SJCRH30 (cell line): ENCODE measurements at regions not wholly inside any gene's neighbourhood (a gene's known extent, or its start where the extent isn't known, plus 50 kb on each side); places are given as distances from the start of the nearest gene placed in this dataset.
"Not testable (repeated sequence)": the region's sequence is repeated elsewhere in the genome, so short reads cannot be mapped to it uniquely, and the experiment has no call there.

Experiments
- DNase-seq, 2 experiments: peaks; one replicate each; pipeline ENCODE4 v3.0.0-alpha.2; 2015 to 2020
- H3K27ac ChIP-seq: fragments of 250-450 bp; sonication (Bioruptor Pico); 2 replicates; pipeline ENCODE4 v1.5.1; 2020; ENCODE audit warnings: mild to moderate bottlenecking, moderate library complexity
- H3K27me3 ChIP-seq: fragments of 250-450 bp; sonication (Bioruptor Pico); 2 replicates; pipeline ENCODE4 v1.5.1; 2020; ENCODE audit warnings: mild to moderate bottlenecking, moderate library complexity
- H3K36me3 ChIP-seq: fragments of 250-450 bp; sonication (Bioruptor Pico); 2 replicates; pipeline ENCODE4 v1.5.1; 2020; ENCODE audit warnings: mild to moderate bottlenecking, moderate library complexity
- H3K4me1 ChIP-seq: fragments of 250-450 bp; sonication (Bioruptor Pico); 2 replicates; pipeline ENCODE4 v1.5.1; 2020; ENCODE audit warnings: mild to moderate bottlenecking, moderate library complexity
- H3K4me3 ChIP-seq: fragments of 250-450 bp; sonication (Bioruptor Pico); 2 replicates; pipeline ENCODE4 v1.5.1; 2020; ENCODE audit warnings: mild to moderate bottlenecking, moderate library complexity
- H3K9me3 ChIP-seq: fragments of 250-450 bp; sonication (Bioruptor Pico); replicated peaks from 2 replicates; pipeline ENCODE4 v1.5.1; 2020; ENCODE audit warnings: mild to moderate bottlenecking, moderate library complexity

DNA sequence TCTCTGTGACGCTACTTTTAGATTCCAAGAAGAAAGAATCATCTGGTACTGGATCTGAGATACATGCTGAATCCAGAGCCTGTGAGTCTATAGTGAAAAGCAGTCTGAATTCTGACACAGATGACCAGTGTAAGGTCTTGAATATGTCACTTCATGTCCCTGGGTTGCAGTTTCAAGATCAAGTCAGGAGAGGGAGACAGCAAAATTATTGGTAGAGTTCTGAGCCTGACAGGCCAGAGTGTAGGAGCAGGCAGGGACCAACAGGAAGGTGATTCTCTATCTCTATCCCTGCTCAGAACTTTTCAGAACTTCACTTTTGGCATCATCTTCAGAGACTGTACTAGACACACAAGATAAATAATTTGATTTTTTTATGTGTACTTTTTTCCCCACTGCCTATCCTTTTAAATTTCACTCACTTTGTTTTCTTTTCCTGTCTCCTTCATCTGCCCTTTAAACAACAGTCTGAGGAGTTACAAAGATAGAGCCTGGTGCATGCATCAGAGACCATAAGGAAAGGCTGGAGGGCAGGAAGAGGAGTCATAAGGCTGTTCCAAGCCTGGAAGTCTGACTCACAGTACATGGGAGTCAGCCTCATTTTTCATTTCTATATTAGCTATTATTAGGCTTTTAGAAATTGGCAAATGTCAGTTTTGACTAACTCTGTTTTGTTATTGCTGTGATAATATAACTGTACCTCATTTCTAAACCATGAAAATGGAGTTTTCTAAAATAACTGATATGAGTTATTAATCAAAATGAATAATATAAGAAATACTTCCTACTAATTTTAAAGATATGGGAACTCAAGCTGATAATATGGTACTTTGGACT is 120.2 kb upstream of the TMEM229A start:
- no peak overlapping the region for H3K4me3 ChIP-seq
- no peaks in the 10 kb centered on the region for H3K9me3 ChIP-seq
- no peak overlapping the region for H3K27ac ChIP-seq
- no peaks in the 10 kb centered on the region for H3K36me3 ChIP-seq
- no peaks in the 10 kb centered on the region for H3K27me3 ChIP-seq
- DNase-seq: peak; percentile 9 to 50
- H3K4me1 ChIP-seq: no peaks in the 10 kb centered on the region; the same call in 1 of the 2 replicates

DNA sequence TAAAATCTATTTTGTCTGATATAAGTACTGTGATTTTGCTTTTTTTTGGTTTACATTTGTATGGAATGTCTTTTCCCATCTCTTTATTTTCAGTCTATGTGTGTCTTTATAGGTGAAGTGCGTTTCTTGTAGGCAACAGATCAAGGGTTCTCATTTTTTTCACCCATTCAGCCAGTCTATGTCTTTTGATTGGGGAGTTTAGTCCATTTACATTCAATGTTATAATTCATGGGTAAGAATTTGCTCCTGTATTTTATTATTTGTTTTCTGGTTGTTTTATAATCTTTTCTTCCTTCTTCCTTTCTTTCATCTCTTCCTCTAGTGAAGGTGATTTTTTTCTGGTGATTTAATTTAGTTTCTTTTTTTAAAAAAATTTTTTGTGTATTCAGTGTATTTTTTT is 104.8 kb upstream of the TMEM229A start:
- no peak overlapping the region for H3K4me3 ChIP-seq
- H3K27me3 ChIP-seq: no peaks in the 10 kb centered on the region; the same call in 1 of the 2 replicates
- DNase-seq: no peak
- H3K4me1 ChIP-seq: no peaks in the 10 kb centered on the region
- H3K36me3 ChIP-seq: no peaks in the 10 kb centered on the region
- no peaks in the 10 kb centered on the region for H3K9me3 ChIP-seq
- H3K27ac ChIP-seq: no peak overlapping the region

DNA sequence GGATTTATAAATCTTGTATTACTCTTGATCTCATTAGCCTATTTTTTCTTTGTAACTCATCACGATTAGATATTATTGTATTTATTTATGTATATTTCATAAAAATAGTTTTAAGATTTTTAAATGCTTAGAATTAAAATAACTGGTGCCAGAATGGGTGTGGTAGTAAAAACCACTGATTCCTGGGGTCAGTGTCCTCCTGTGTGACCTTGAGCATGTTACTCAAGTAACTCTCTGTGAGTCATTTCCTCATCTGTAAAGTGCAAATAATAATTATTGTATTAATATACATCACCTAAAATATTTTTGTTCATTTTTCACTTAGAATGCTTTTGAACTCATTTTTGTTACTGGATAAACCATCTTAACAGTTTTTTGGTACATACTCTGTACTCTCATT is 91.3 kb upstream of the TMEM229A start:
- no peak overlapping the region for H3K27ac ChIP-seq
- no peak for DNase-seq
- no peaks in the 10 kb centered on the region for H3K36me3 ChIP-seq
- no peaks in the 10 kb centered on the region for H3K27me3 ChIP-seq
- no peaks in the 10 kb centered on the region for H3K4me1 ChIP-seq
- no peak overlapping the region for H3K4me3 ChIP-seq
- no peaks in the 10 kb centered on the region for H3K9me3 ChIP-seq

DNA sequence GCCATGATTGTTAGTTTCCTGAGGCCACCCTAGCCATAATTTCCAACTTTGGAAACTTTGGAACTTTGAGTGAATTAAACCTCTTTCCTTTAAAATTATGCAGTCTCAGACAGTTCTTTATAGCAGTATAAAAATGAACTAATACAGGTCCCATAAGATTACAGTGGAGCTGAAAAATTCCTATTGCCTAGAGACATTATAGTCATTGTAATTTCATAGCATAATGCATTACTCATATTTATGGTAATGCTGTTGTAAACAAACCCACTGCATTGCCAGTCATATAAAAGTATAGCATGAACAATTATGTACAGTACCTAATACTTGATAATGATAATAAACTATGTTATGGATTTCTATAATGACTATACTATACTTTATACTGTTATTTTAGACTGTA is 88.0 kb upstream of the TMEM229A start:
- Histone ChIP-seq H3K27me3 (no peaks in the 10 kb centered on the region), H3K9me3 (no peaks in the 10 kb centered on the region), H3K27ac (no peak overlapping the region), H3K4me3 (no peak overlapping the region), H3K36me3 (no peaks in the 10 kb centered on the region), H3K4me1 (no peaks in the 10 kb centered on the region)
- no peak for DNase-seq

DNA sequence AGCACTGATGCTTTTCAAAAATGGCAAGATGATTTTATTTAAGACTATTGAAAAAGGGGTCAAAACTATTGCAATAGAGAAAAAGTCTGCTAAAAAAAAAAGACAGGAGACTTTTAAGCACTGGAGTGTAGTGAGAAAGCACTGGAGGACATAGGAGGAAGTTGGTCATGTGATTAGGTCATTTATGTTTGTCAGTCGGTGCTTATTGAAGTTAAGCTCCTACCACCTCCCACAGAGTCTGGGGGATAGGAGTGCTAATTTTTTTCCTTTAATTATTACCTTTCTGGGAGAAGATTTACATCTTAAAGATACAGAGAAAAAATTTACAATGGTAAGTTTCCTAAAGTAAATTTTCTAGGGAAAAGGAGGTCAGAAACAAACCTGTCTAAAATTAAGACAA is 80.2 kb upstream of the TMEM229A start:
- Histone ChIP-seq H3K36me3 (no peaks in the 10 kb centered on the region), H3K4me3 (no peak overlapping the region), H3K4me1 (no peaks in the 10 kb centered on the region), H3K9me3 (no peaks in the 10 kb centered on the region), H3K27me3 (no peaks in the 10 kb centered on the region), H3K27ac (no peak overlapping the region)
- no peak for DNase-seq

DNA sequence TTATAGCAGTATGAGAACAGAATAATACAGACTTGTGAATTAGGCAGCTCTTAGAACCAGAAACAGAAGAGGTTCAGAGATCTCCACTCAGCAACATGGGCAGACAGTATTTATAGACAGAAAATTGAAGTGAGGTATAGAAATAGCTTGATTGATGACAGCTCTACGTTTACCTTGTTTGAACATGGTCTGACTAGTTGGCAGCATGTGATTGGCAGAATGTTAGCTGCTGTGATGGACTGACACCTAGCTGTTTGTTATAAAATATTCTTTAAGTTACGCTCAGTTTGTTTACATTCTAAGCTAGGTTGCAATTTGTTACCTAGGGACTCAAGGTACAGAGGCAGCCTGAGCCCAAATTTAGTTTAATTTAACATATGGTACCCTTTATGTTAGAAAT is 73.7 kb upstream of the TMEM229A start:
- Histone ChIP-seq H3K4me1 (no peaks in the 10 kb centered on the region), H3K36me3 (no peaks in the 10 kb centered on the region), H3K4me3 (no peak overlapping the region), H3K9me3 (no peaks in the 10 kb centered on the region), H3K27ac (no peak overlapping the region), H3K27me3 (no peaks in the 10 kb centered on the region)
- DNase-seq: no peak

DNA sequence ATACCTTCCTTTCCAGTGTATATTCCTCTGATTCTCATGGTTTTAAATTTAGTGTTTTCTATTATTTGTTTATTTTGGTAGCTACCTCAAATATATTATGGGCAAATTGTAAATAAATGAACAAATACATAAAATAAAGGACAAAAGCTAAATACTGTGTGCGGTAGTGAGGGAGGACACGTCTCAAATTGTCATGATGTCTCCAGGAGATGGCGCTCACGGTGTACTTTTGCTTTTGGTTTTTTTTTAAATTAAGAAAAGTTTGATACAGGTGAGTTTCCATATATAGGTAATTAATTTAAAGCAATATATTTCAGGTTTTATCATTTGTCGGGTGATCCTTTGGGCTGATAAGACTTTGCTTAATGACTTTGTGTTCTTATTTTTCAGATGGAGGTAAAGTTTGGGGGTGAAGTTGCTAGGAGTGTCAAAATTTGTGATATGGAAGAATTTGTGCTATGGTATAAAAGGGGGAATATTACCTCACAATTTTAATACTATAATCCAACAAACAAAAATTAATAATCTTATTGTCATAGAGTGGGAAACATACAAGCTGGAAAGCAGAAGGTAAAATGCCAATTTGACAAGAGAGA is 68.4 kb upstream of the TMEM229A start:
- H3K27me3 ChIP-seq: no peaks in the 10 kb centered on the region
- H3K27ac ChIP-seq: no peak overlapping the region
- H3K4me1 ChIP-seq: no peaks in the 10 kb centered on the region
- H3K4me3 ChIP-seq: no peak overlapping the region
- DNase-seq: peak; percentile 9 to 47
- H3K36me3 ChIP-seq: no peaks in the 10 kb centered on the region
- no peaks in the 10 kb centered on the region for H3K9me3 ChIP-seq

DNA sequence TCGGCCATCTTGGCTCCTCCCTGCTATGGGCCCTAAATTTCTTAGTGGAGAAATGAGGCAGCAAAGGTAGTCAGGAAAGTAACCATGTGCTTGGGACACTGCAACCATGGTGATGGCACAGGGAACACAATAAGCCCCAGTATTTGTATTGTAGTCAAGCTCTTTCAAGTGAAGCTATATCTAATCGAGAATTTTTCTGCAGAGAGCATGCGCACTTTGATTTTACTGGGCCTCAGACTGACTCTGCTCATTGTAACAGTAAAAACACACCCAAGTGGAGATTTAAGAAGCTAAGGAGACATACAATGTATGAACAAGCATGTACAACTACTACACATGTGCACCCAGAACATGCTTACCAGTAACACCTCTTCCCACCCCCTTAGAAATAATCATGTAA is 67.3 kb upstream of the TMEM229A start:
- Histone ChIP-seq H3K36me3 (no peaks in the 10 kb centered on the region), H3K9me3 (no peaks in the 10 kb centered on the region), H3K27me3 (no peaks in the 10 kb centered on the region), H3K27ac (no peak overlapping the region), H3K4me1 (no peaks in the 10 kb centered on the region), H3K4me3 (no peak overlapping the region)
- DNase-seq: no peak

DNA sequence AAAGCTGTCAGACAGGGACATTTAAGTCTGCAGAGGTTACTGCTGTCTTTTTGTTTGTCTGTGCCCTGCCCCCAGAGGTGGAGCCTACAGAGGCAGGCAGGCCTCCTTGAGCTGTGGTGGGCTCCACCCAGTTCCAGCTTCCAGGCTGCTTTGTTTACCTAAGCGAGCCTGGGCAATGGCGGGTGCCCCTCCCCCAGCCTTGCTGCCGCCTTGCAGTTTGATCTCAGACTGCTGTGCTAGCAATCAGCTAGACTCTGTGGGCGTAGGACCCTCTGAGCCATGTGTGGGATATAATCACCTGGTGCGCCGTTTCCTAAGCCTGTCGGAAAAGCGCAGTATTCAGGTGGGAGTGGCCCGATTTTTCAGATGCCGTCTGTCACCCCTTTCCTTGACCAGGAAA is 66.7 kb upstream of the TMEM229A start:
- not testable (repeated sequence) for H3K4me1 ChIP-seq

DNA sequence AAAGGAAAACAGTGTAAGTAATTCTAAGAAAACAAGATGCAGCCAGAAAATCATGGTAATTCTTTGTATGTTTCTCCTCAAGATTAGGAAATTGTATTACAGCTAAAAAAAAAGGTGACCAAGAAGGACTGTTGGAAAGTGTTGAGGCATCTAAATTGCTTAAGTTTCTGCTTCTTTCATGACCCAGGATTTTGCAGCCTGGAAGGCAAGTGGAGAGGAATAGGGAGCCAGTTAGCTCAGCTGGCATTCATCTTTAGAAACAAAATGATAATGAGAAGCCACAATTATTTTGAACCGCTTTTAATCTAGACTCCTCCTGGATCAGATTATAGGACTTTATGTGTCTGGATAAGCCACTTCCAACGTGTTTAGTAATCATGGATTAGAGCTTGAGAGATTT is 56.8 kb upstream of the TMEM229A start:
- Histone ChIP-seq H3K9me3 (no peaks in the 10 kb centered on the region; the same call in 1 of the 2 replicates), H3K27ac (no peak overlapping the region; the same call in 1 of the 2 replicates), H3K27me3 (no peaks in the 10 kb centered on the region), H3K4me1 (peaks cover 32% of the 10 kb centered on the region), H3K36me3 (no peaks in the 10 kb centered on the region), H3K4me3 (no peak overlapping the region)
- no peak for DNase-seq

More for the DNA sequence above, 66.7 kb upstream of the TMEM229A start:
- H3K27me3 ChIP-seq, H3K36me3 ChIP-seq, H3K9me3 ChIP-seq, H3K4me3 ChIP-seq, DNase-seq, H3K27ac ChIP-seq: not testable (repeated sequence)

DNA sequence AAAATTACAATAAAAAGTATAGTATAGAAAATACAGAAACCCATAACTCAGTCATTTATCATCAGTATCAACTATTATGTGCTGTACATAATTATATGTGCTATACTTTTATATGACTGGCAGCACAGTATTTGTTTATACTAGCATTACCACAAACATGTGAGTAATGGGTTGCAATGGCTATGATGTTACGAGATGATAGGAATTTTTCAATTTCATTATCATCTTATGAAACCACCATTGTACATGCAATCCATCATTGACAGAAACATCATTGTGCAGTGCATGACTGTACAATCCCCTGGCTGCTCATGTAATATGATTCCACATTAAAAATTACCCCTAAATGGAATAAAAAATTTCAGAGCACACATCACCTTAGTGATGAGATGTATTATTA is 55.7 kb upstream of the TMEM229A start:
- H3K4me1 ChIP-seq: peaks cover 32% of the 10 kb centered on the region
- H3K9me3 ChIP-seq: no peaks in the 10 kb centered on the region
- no peaks in the 10 kb centered on the region for H3K27me3 ChIP-seq
- H3K4me3 ChIP-seq: no peak overlapping the region
- H3K36me3 ChIP-seq: no peaks in the 10 kb centered on the region
- H3K27ac ChIP-seq: peak overlapping the region; percentile 15; the same call in 1 of the 2 replicates
- peak in 1 of 2 experiments; percentile 27 for DNase-seq

DNA sequence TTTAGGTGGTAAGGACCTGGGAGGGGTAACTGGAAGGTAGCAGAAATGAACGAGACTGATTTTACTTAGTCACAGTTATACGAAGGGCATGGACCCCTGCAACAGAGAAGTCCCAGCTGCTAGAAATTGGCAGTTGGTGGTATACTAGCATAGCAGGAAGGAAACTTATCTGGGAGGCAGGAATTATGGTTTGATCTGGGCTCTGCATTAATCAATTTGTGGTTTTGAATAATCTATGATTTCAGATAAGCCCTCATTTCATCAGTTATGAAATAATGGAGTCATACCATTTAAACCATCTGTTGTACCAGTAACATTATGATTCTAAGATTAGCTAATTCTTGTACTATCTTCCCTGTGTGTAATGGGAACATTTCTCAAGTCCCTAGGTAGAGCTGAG is 54.0 kb upstream of the TMEM229A start:
- no peak for DNase-seq
- no peak overlapping the region for H3K4me3 ChIP-seq
- no peaks in the 10 kb centered on the region for H3K36me3 ChIP-seq
- no peak overlapping the region for H3K27ac ChIP-seq
- H3K9me3 ChIP-seq: no peaks in the 10 kb centered on the region
- H3K4me1 ChIP-seq: peaks cover 32% of the 10 kb centered on the region
- H3K27me3 ChIP-seq: no peaks in the 10 kb centered on the region

DNA sequence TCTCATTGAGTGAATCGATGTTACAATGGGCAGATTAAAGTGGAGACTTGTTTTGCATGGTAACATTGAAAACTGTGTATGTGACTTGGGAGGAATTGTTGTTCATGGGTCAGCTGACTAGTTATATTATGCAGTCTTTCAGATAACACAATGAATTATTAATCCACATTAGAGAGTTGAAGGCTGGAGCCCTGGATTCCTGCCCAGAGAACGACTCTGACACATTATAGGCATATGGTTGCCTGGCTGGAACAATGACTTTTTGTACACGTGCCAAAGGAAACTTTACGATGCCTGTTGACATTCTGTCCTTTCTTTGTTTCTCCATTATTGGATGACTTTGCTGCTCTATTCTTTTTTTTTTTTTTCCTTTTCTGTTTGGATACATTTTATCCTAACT is 52.3 kb upstream of the TMEM229A start:
- Histone ChIP-seq H3K4me1 (peaks cover 31% of the 10 kb centered on the region), H3K4me3 (no peak overlapping the region), H3K9me3 (no peaks in the 10 kb centered on the region), H3K27ac (no peak overlapping the region), H3K36me3 (no peaks in the 10 kb centered on the region), H3K27me3 (no peaks in the 10 kb centered on the region)
- peak; percentile 37 to 71 for DNase-seq

DNA sequence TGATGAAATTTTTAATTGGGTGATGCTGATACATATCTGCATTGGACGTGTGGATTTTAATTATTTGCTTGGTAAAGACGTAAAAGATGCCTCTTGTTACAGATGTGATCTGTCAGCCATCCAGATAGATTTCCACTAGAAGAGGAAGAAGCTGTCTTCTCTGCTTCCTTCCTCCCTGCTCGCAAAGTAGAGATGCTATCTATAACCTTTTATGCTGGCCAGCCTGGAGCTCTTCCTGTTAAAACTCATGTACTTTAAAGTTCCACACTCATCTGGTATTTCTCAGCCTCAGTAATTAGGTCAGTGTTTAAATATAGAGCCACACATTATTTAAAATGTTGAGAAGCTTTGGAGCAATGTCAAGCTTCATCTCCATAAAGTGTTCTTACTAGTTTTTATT is 51.2 kb upstream of the TMEM229A start:
- peaks cover 20% of the 10 kb centered on the region for H3K4me1 ChIP-seq
- no peak overlapping the region for H3K4me3 ChIP-seq
- H3K27ac ChIP-seq: no peak overlapping the region
- DNase-seq: no peak
- no peaks in the 10 kb centered on the region for H3K9me3 ChIP-seq
- H3K27me3 ChIP-seq: no peaks in the 10 kb centered on the region
- H3K36me3 ChIP-seq: no peaks in the 10 kb centered on the region
